Left ventricle myocardium inferior (tissue), 1 donor: ENCODE measurements at regions not wholly inside any gene's neighbourhood (a gene's known extent, or its start where the extent isn't known, plus 50 kb on each side); places are given as distances from the start of the nearest gene placed in this dataset.

Source experiments
- DNase-seq: peaks from one replicate; pipeline ENCODE4 v3.0.0-alpha.2; 2020
- H3K27ac ChIP-seq: fragments of 200-600 bp; replicated peaks from 2 replicates; pipeline ENCODE4 v1.8.0; 2021
- H3K27me3 ChIP-seq: fragments of 200-600 bp; 2 replicates; pipeline ENCODE4 v1.8.0; 2021; ENCODE audit warnings: low read depth
- H3K36me3 ChIP-seq: fragments of 200-600 bp; 2 replicates; pipeline ENCODE4 v1.8.0; 2021
- H3K4me1 ChIP-seq: fragments of 200-600 bp; 2 replicates; pipeline ENCODE4 v1.8.0; 2021
- H3K4me3 ChIP-seq: fragments of 200-600 bp; 2 replicates; pipeline ENCODE4 v1.8.0; 2021; ENCODE audit warnings: mild to moderate bottlenecking, moderate library complexity
- H3K9me3 ChIP-seq: fragments of 200-600 bp; replicated peaks from 2 replicates; pipeline ENCODE4 v1.8.0; 2021
- CTCF ChIP-seq: fragments of 200-600 bp; IDR thresholded peaks from 2 replicates; pipeline ENCODE4 v1.8.0; 2021; ENCODE audit warnings: antibody characterized with exemption, mild to moderate bottlenecking, borderline replicate concordance
- intact Hi-C: fragments of 100-400 bp; cut with micrococcal nuclease; formaldehyde crosslinking; loops from one replicate; pipeline ENCODE4 v1.11.0; 2022
- donor health status: DM: no; HTN: yes; CAD: no; lungs with severe emphysema.

- no peak overlapping the region for H3K27ac ChIP-seq
- no peak for DNase-seq
- no peak for TF ChIP-seq CTCF
- H3K36me3 ChIP-seq, result no peaks in the 10 kb centered on the region
- H3K4me3 ChIP-seq, result no peak overlapping the region
- H3K27me3 ChIP-seq, result no peaks in the 10 kb centered on the region
- H3K4me1 ChIP-seq, result no peaks in the 10 kb centered on the region
- H3K9me3 ChIP-seq, result no peaks in the 10 kb centered on the region
- intact Hi-C loops, result no loop called here
Observed at GRCh38 chr14:39614297-39614923, 182.2 kb upstream of the FBXO33 start.

GRCh38 chr14:39609119-39609518 lies 176.9 kb upstream of the FBXO33 start:
- TF ChIP-seq CTCF, result no peak
- no peak for DNase-seq
- no peak overlapping the region for H3K27ac ChIP-seq
- H3K9me3 ChIP-seq, result no peaks in the 10 kb centered on the region
- H3K36me3 ChIP-seq, result no peaks in the 10 kb centered on the region
- no peaks in the 10 kb centered on the region for H3K27me3 ChIP-seq
- H3K4me1 ChIP-seq, result no peaks in the 10 kb centered on the region
- H3K4me3 ChIP-seq, result no peak overlapping the region
- intact Hi-C loops, result no loop called here

- no peak for TF ChIP-seq CTCF
- no peaks in the 10 kb centered on the region for H3K27me3 ChIP-seq
- no peak for DNase-seq
- no peaks in the 10 kb centered on the region for H3K36me3 ChIP-seq
- intact Hi-C loops, result no loop called here
- H3K4me3 ChIP-seq, result no peak overlapping the region
- H3K9me3 ChIP-seq, result no peaks in the 10 kb centered on the region
- H3K4me1 ChIP-seq, result no peaks in the 10 kb centered on the region
- no peak overlapping the region for H3K27ac ChIP-seq
Observed at GRCh38 chr14:39607978-39608377, 175.7 kb upstream of the FBXO33 start.

- Histone ChIP-seq H3K27me3 (no peaks in the 10 kb centered on the region), H3K9me3 (peaks cover 12% of the 10 kb centered on the region), H3K27ac (no peak overlapping the region), H3K36me3 (no peaks in the 10 kb centered on the region), H3K4me3 (no peak overlapping the region), H3K4me1 (no peaks in the 10 kb centered on the region)
- no peak for DNase-seq
- intact Hi-C loops, result no loop called here
- no peak for TF ChIP-seq CTCF
Observed at GRCh38 chr14:39603942-39604341, 171.7 kb upstream of the FBXO33 start.

- Histone ChIP-seq H3K4me3 (no peak overlapping the region), H3K36me3 (no peaks in the 10 kb centered on the region), H3K9me3 (peaks cover 14% of the 10 kb centered on the region), H3K27me3 (no peaks in the 10 kb centered on the region), H3K4me1 (no peaks in the 10 kb centered on the region), H3K27ac (no peak overlapping the region)
- TF ChIP-seq CTCF, result no peak
- DNase-seq, result no peak
- intact Hi-C loops, result no loop called here
Observed at GRCh38 chr14:39593377-39593776, 161.1 kb upstream of the FBXO33 start.
